HEK293 (cell line): ENCODE measurements at regions not wholly inside any gene's neighbourhood (a gene's known extent, or its start where the extent isn't known, plus 50 kb on each side); places are given as distances from the start of the nearest gene placed in this dataset.

Source experiments
- CTCF ChIA-PET: fragments of 350-600 bp; formaldehyde crosslinking; extraction: SDS; loops from one replicate; lab custom pipeline; 2021; ENCODE audit warnings: antibody characterized with exemption; lab: Yijun Ruan, JAX
- POLR2A ChIA-PET: fragments of 300-600 bp; formaldehyde crosslinking; extraction: SDS; loops from one replicate; lab custom pipeline; 2020; ENCODE audit warnings: antibody characterized with exemption, inconsistent platforms; lab: Yijun Ruan, JAX
- H3K27ac ChIP-seq: fragments of 200-500 bp; sonication (Bioruptor generic); 2 replicates; pipeline ENCODE4 v1.5.1; 2014; ENCODE audit warnings: low read depth, low read length, control low read depth, inconsistent platforms; ENCODE audit errors: extremely low read depth
- H3K36me3 ChIP-seq, 2 experiments: fragments of 200-500 bp in 1 of 2; sonication (Bioruptor generic) in 1 of 2; 1 replicate in 1 of 2; 2 replicates in 1 of 2; pipeline ENCODE4 v1.5.1; 2014 to 2017; ENCODE audit warnings: inconsistent platforms in 2 of 2, low read length in 2 of 2; ENCODE audit not compliant: control insufficient read depth in 2 of 2, insufficient read depth in 1 of 2
- H3K4me1 ChIP-seq: fragments of 200-500 bp; sonication (Bioruptor generic); 2 replicates; pipeline ENCODE4 v1.5.1; 2014; ENCODE audit warnings: mild to moderate bottlenecking, low read length, inconsistent platforms; ENCODE audit not compliant: control insufficient read depth, insufficient read depth
- H3K4me3 ChIP-seq: 2 replicates; pipeline ENCODE4 v1.5.1; 2011; ENCODE audit warnings: low read depth, mild to moderate bottlenecking, control low read depth, low read length, moderate library complexity
- H3K9me3 ChIP-seq: fragments of 200-500 bp; sonication (Bioruptor generic); 2 replicates; pipeline ENCODE4 v1.5.1; 2014; ENCODE audit warnings: low read depth, low read length, inconsistent platforms; ENCODE audit not compliant: control insufficient read depth, insufficient read depth
- BCL11B ChIP-seq: fragments of 450-650 bp; formaldehyde crosslinking; IDR thresholded peaks from 2 replicates; pipeline ENCODE4 v1.5.1; 2016; ENCODE audit warnings: low read depth, missing biosample characterization, missing genetic modification characterization
- GFI1B ChIP-seq: fragments of 450-650 bp; formaldehyde crosslinking; IDR thresholded peaks from 2 replicates; pipeline ENCODE4 v1.5.1; 2016; ENCODE audit warnings: missing biosample characterization, missing genetic modification characterization
- GLIS2 ChIP-seq: fragments of 450-650 bp; formaldehyde crosslinking; IDR thresholded peaks from 2 replicates; pipeline ENCODE4 v1.5.1; 2016; ENCODE audit warnings: missing biosample characterization, missing genetic modification characterization
- OVOL3 ChIP-seq: fragments of 450-650 bp; formaldehyde crosslinking; IDR thresholded peaks from 2 replicates; pipeline ENCODE4 v1.5.1; 2016; ENCODE audit warnings: missing biosample characterization, missing genetic modification characterization
- PRDM6 ChIP-seq: fragments of 450-650 bp; formaldehyde crosslinking; IDR thresholded peaks from 2 replicates; pipeline ENCODE4 v1.5.1; 2017; ENCODE audit warnings: missing biosample characterization, missing genetic modification characterization
- REST ChIP-seq: fragments of 450-650 bp; formaldehyde crosslinking; IDR thresholded peaks from 2 replicates; pipeline ENCODE4 v1.5.1; 2016; ENCODE audit warnings: missing biosample characterization, missing genetic modification characterization
- SP2 ChIP-seq: fragments of 450-650 bp; formaldehyde crosslinking; IDR thresholded peaks from 2 replicates; pipeline ENCODE4 v1.5.1; 2016; ENCODE audit warnings: missing biosample characterization, missing genetic modification characterization
- YY2 ChIP-seq: fragments of 450-650 bp; formaldehyde crosslinking; IDR thresholded peaks from 2 replicates; pipeline ENCODE4 v1.5.1; 2016; ENCODE audit warnings: missing biosample characterization, missing genetic modification characterization
- ZBTB21 ChIP-seq: fragments of 450-650 bp; formaldehyde crosslinking; IDR thresholded peaks from 2 replicates; pipeline ENCODE4 v1.5.1; 2017; ENCODE audit warnings: missing biosample characterization, missing genetic modification characterization
- ZBTB26 ChIP-seq: fragments of 450-650 bp; formaldehyde crosslinking; optimal IDR thresholded peaks from 2 replicates; pipeline ENCODE3; 2016; ENCODE audit warnings: missing biosample characterization, mild to moderate bottlenecking, missing genetic modification characterization
- ZBTB49 ChIP-seq: fragments of 450-650 bp; formaldehyde crosslinking; IDR thresholded peaks from 2 replicates; pipeline ENCODE4 v1.5.1; 2016; ENCODE audit warnings: missing biosample characterization, missing genetic modification characterization, low read depth
- ZBTB7A ChIP-seq: fragments of 450-650 bp; formaldehyde crosslinking; IDR thresholded peaks from 2 replicates; pipeline ENCODE4 v1.5.1; 2016; ENCODE audit warnings: low read depth, missing biosample characterization, missing genetic modification characterization
- ZIC2 ChIP-seq: fragments of 450-650 bp; formaldehyde crosslinking; IDR thresholded peaks from 2 replicates; pipeline ENCODE4 v1.5.1; 2016; ENCODE audit warnings: missing biosample characterization, missing genetic modification characterization
- ZNF10 ChIP-seq: fragments of 450-650 bp; formaldehyde crosslinking; IDR thresholded peaks from 2 replicates; pipeline ENCODE4 v1.5.1; 2017; ENCODE audit warnings: missing biosample characterization, missing genetic modification characterization
- ZNF324 ChIP-seq: fragments of 450-650 bp; formaldehyde crosslinking; IDR thresholded peaks from 2 replicates; pipeline ENCODE4 v1.5.1; 2016; ENCODE audit warnings: missing biosample characterization, missing genetic modification characterization
- ZNF404 ChIP-seq: fragments of 450-650 bp; formaldehyde crosslinking; IDR thresholded peaks from 2 replicates; pipeline ENCODE4 v1.5.1; 2017; ENCODE audit warnings: missing biosample characterization, missing genetic modification characterization
- ZNF521 ChIP-seq: fragments of 450-650 bp; formaldehyde crosslinking; IDR thresholded peaks from 2 replicates; pipeline ENCODE4 v1.5.1; 2017; ENCODE audit warnings: missing biosample characterization, mild to moderate bottlenecking, missing genetic modification characterization
- ZNF560 ChIP-seq: fragments of 450-650 bp; formaldehyde crosslinking; IDR thresholded peaks from 2 replicates; pipeline ENCODE4 v1.5.1; 2017; ENCODE audit warnings: missing biosample characterization, missing genetic modification characterization, borderline replicate concordance
- ZNF585B ChIP-seq: fragments of 450-650 bp; formaldehyde crosslinking; IDR thresholded peaks from 2 replicates; pipeline ENCODE4 v1.5.1; 2016; ENCODE audit warnings: missing biosample characterization, missing genetic modification characterization
- ZNF707 ChIP-seq: fragments of 450-650 bp; formaldehyde crosslinking; IDR thresholded peaks from 2 replicates; pipeline ENCODE4 v1.5.1; 2016; ENCODE audit warnings: missing biosample characterization, missing genetic modification characterization
- TF ChIP-seq, protein P1 (sequence below): fragments of 450-650 bp; IDR thresholded peaks from 2 replicates; pipeline ENCODE4 v1.5.1; 2018; ENCODE audit warnings: missing biosample characterization, mild to moderate bottlenecking, missing genetic modification characterization

- TF ChIP-seq REST (no peak), ZNF560 (tag by site-specific recombination) (no peak), ZNF521 (tag by site-specific recombination) (no peak), ZBTB26 (no peak), ZNF707 (tag by site-specific recombination) (no peak), ZNF324 (no peak), SP2 (no peak), BCL11B (tag by site-specific recombination) (no peak), GFI1B (tag by site-specific recombination) (no peak), ZIC2 (tag by site-specific recombination) (no peak)
- TF ChIP-seq, protein P1, sequence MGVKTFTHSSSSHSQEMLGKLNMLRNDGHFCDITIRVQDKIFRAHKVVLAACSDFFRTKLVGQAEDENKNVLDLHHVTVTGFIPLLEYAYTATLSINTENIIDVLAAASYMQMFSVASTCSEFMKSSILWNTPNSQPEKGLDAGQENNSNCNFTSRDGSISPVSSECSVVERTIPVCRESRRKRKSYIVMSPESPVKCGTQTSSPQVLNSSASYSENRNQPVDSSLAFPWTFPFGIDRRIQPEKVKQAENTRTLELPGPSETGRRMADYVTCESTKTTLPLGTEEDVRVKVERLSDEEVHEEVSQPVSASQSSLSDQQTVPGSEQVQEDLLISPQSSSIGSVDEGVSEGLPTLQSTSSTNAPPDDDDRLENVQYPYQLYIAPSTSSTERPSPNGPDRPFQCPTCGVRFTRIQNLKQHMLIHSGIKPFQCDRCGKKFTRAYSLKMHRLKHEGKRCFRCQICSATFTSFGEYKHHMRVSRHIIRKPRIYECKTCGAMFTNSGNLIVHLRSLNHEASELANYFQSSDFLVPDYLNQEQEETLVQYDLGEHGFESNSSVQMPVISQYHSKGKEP = no peak
Observed at GRCh38 chr3:63095-63765, 133.3 kb upstream of the CHL1 start (continued).

DNA sequence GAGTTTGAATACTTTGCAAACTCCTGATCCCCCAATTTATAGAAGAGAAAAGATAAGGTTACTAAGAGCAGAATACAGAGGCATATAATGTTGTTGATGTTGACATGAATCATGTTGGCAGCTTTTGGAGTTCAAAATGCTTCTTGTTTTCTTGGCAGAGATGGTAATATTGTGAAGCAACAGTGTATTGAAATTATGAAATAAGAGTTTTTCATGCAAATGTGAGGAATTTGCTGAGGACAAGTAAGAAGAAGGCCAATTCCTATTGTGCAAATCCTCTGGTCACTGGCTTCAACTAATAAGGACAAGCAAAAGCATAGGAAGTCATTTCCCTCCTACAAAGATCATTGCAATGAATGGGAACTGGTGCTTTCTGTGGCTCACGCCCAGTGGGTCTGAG, 126.9 kb upstream of the CHL1 start:
- Histone ChIP-seq H3K4me3 (no peak overlapping the region), H3K4me1 (no peaks in the 10 kb centered on the region)
- CTCF ChIA-PET = no interaction called here
- TF ChIP-seq ZNF585B (no peak), ZNF404 (tag by site-specific recombination) (no peak), YY2 (tag by site-specific recombination) (no peak), ZBTB49 (no peak)
- TF ChIP-seq, all 188 proteins: peak for 0
- no peaks in the 10 kb centered on the region for H3K36me3 ChIP-seq
- POLR2A ChIA-PET = no interaction called here
- no peak overlapping the region for H3K27ac ChIP-seq
- H3K9me3 ChIP-seq = no peaks in the 10 kb centered on the region

DNA sequence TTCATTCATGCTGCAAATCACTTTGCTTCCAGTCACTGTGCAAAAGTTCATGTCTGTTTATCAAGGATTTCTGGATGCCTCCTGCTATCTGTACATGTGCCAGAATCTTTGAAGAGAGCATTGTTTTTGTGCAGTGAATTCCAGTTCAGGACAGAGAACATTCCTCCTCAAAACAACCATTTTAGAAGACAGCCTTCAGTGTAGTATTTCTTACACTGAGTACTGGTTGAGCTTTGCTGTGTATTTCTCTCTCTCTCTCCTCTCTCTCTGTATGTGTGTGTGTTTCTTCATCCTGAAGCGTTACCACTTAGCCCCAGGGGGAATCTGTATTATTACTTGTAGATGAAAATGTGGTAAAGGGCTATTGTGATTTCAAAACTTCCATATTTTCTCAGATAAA, 123.8 kb upstream of the CHL1 start:
- Histone ChIP-seq H3K9me3 (no peaks in the 10 kb centered on the region), H3K4me3 (no peak overlapping the region), H3K4me1 (no peaks in the 10 kb centered on the region), H3K27ac (no peak overlapping the region), H3K36me3 (no peaks in the 10 kb centered on the region)
- ChIA-PET CTCF (interaction anchor here (1.2 kb wide), 1 partner anchor 29 kb away, joined by 3 read pairs; no protein-coding TSS in a partner anchor), POLR2A (no interaction called here)
- no peak for TF ChIP-seq ZBTB49
- TF ChIP-seq GLIS2 (tag by site-specific recombination) = no peak
- TF ChIP-seq ZNF10 = no peak
- TF ChIP-seq ZBTB21 = no peak
- TF ChIP-seq OVOL3 (tag by site-specific recombination) = no peak
- no peak for TF ChIP-seq PRDM6 (tag by site-specific recombination)
- TF ChIP-seq ZBTB7A = no peak
